HepG2 (cell line): ENCODE measurements at regions not wholly inside any gene's neighbourhood (a gene's known extent, or its start where the extent isn't known, plus 50 kb on each side); places are given as distances from the start of the nearest gene placed in this dataset.

Experiments
- ATF3 ChIP-seq: sonication (generic); formaldehyde crosslinking; IDR thresholded peaks from 2 replicates; pipeline ENCODE4 v1.4.0; 2020; ENCODE audit warnings: missing genetic modification reagents
- CTCF ChIP-seq: sonication (generic); formaldehyde crosslinking; IDR thresholded peaks from 2 replicates; pipeline ENCODE4 v1.5.0; 2020; ENCODE audit warnings: mild to moderate bottlenecking, missing genetic modification reagents, moderate library complexity
- JDP2 ChIP-seq: sonication (generic); formaldehyde crosslinking; IDR thresholded peaks from 2 replicates; pipeline ENCODE4 v1.8.1; 2022; ENCODE audit warnings: missing genetic modification reagents, borderline replicate concordance
- KIAA2018 ChIP-seq: sonication (generic); formaldehyde crosslinking; IDR thresholded peaks from 2 replicates; pipeline ENCODE4 v1.5.0; 2020; ENCODE audit warnings: mild to moderate bottlenecking, missing genetic modification reagents, borderline replicate concordance
- NKX3-1 ChIP-seq: sonication (generic); formaldehyde crosslinking; IDR thresholded peaks from 2 replicates; pipeline ENCODE4 v1.5.0; 2020; ENCODE audit warnings: missing genetic modification reagents
- POLR2A ChIP-seq, 2 experiments: IDR thresholded peaks; 2 replicates each; pipeline ENCODE4 v1.6.1; 2011; ENCODE audit warnings: low read depth in 2 of 2, low read length in 2 of 2, mild to moderate bottlenecking in 1 of 2, moderate library complexity in 1 of 2; ENCODE audit not compliant: insufficient read depth in 1 of 2
- ZBTB1 ChIP-seq: sonication (generic); formaldehyde crosslinking; IDR thresholded peaks from 2 replicates; pipeline ENCODE4 v1.4.0; 2020; ENCODE audit warnings: missing genetic modification reagents, borderline replicate concordance
- ZBTB42 ChIP-seq: sonication (generic); formaldehyde crosslinking; IDR thresholded peaks from 2 replicates; pipeline ENCODE4 v1.5.0; 2020; ENCODE audit warnings: mild to moderate bottlenecking, missing genetic modification reagents
- ZNF318 ChIP-seq: sonication (generic); formaldehyde crosslinking; IDR thresholded peaks from 2 replicates; pipeline ENCODE4 v1.4.0; 2020; ENCODE audit warnings: mild to moderate bottlenecking, missing genetic modification reagents

- no peak for TF ChIP-seq ATF3 (CRISPR knock-in tag)
- no peak for TF ChIP-seq ZBTB1 (CRISPR knock-in tag)
- no peak for TF ChIP-seq NKX3-1 (CRISPR knock-in tag)
- no peak for TF ChIP-seq KIAA2018
- no peak for TF ChIP-seq JDP2
- no peak for TF ChIP-seq CTCF (CRISPR knock-in tag)
- no peak for TF ChIP-seq POLR2A (IDR thresholded peaks at IDR 0.05; ENCODE audit: insufficient read depth in 1 of 2, low read depth in 2 of 2, low read length in 2 of 2)
- no peak for TF ChIP-seq ZNF318 (CRISPR knock-in tag)
- no peak for TF ChIP-seq ZBTB42 (CRISPR knock-in tag)
Observed at GRCh38 chr6:141521440-141521839, 611.3 kb upstream of the GJE1 start.
